H1 (cell line): ENCODE measurements at regions not wholly inside any gene's neighbourhood (a gene's known extent, or its start where the extent isn't known, plus 50 kb on each side); places are given as distances from the start of the nearest gene placed in this dataset.

Source experiments
- CTCF ChIP-seq, 3 experiments: IDR thresholded peaks; 1 replicate in 2 of 3; 2 replicates in 1 of 3; pipeline versions ENCODE4 v1.5.1 to v1.6.1; 2011; ENCODE audit warnings: low read length in 3 of 3, mild to moderate bottlenecking in 3 of 3, inconsistent platforms in 2 of 3, low read depth in 1 of 3, moderate library complexity in 1 of 3; ENCODE audit not compliant: insufficient read depth in 1 of 3; ENCODE audit errors: control extremely low read depth in 1 of 3
- E2F6 ChIP-seq: IDR thresholded peaks from 2 replicates; pipeline ENCODE4 v1.6.1; 2012; ENCODE audit warnings: inconsistent platforms
- EZH2 ChIP-seq: fragments of 200-600 bp; sonication (generic); IDR thresholded peaks from 2 replicates; pipeline ENCODE4 v1.7.1; 2012; ENCODE audit warnings: low read depth, mild to moderate bottlenecking, moderate library complexity, low read length, inconsistent platforms; ENCODE audit not compliant: severe bottlenecking
- KDM5A ChIP-seq: fragments of 200-600 bp; IDR thresholded peaks from 2 replicates; pipeline ENCODE4 v1.7.1; 2012; ENCODE audit warnings: mild to moderate bottlenecking, low read length, inconsistent platforms, mixed read lengths
- MAX ChIP-seq: IDR thresholded peaks from 2 replicates; pipeline ENCODE4 v1.6.1; 2012; ENCODE audit warnings: inconsistent platforms
- PHF8 ChIP-seq: fragments of 200-600 bp; sonication (generic); conservative IDR thresholded peaks from 2 replicates; pipeline ENCODE4 v1.7.1; 2012; ENCODE audit warnings: low read depth, mild to moderate bottlenecking, inconsistent platforms, low read length, moderate library complexity
- POLR2A ChIP-seq, 2 experiments: IDR thresholded peaks; 1 replicate in 1 of 2; 2 replicates in 1 of 2; pipeline ENCODE4 v1.6.1; 2011; ENCODE audit warnings: low read depth in 2 of 2, low read length in 2 of 2, mild to moderate bottlenecking in 2 of 2; ENCODE audit errors: control extremely low read depth in 1 of 2
- ZNF274 ChIP-seq: IDR thresholded peaks from 2 replicates; pipeline ENCODE4 v1.7.0; 2012; ENCODE audit warnings: low read length, borderline replicate concordance; ENCODE audit errors: extremely low read depth

- TF ChIP-seq EZH2 = no peak
- no peak for TF ChIP-seq POLR2A (IDR thresholded peaks at IDR 0.05; ENCODE audit: control extremely low read depth in 1 of 2, low read depth in 2 of 2, low read length in 2 of 2)
- TF ChIP-seq KDM5A = no peak
- TF ChIP-seq ZNF274 = no peak
- TF ChIP-seq E2F6 = no peak
- TF ChIP-seq MAX = no peak
- no peak for TF ChIP-seq PHF8
- TF ChIP-seq CTCF (IDR thresholded peaks at IDR 0.05; ENCODE audit: control extremely low read depth in 1 of 3, insufficient read depth in 1 of 3, low read depth in 1 of 3, low read length in 3 of 3) = no peak
Observed at GRCh38 chr3:148591525-148591924, 106.2 kb upstream of the AGTR1 start.
